A673 (cell line): ENCODE measurements at regions not wholly inside any gene's neighbourhood (a gene's known extent, or its start where the extent isn't known, plus 50 kb on each side); places are given as distances from the start of the nearest gene placed in this dataset.

Experiments
- BruUV-seq: library from RNA; stranded (reverse); fragments of 400-500 nt; replicated peaks from 2 replicates; lab custom pipeline; 2021; lab: Mats Ljungman, UMichigan
- CTCF ChIA-PET: fragments of 300-600 bp; sonication (Branson Sonifier 250); formaldehyde crosslinking; loops from one replicate; lab custom pipeline; 2022; ENCODE audit warnings: antibody characterized with exemption; lab: Charles Lee
- POLR2A ChIA-PET: fragments of 300-600 bp; sonication (Branson Sonifier 250); formaldehyde crosslinking; loops from one replicate; lab custom pipeline; 2022; ENCODE audit warnings: antibody characterized with exemption; ENCODE audit not compliant: low non-redundant PET; lab: Charles Lee
- DNase-seq: peaks from one replicate; pipeline ENCODE4 v3.0.0-alpha.2; 2015; ENCODE audit warnings: low spot score
- H3K27ac ChIP-seq: fragments of 200-600 bp; sonication (generic); 2 replicates; pipeline ENCODE4 v1.5.1; 2016; ENCODE audit warnings: mixed run types, low read depth, mild to moderate bottlenecking, mixed read lengths, antibody characterized with exemption, low read length; ENCODE audit not compliant: poor library complexity, severe bottlenecking
- H3K27me3 ChIP-seq: fragments of 200-600 bp; sonication (generic); replicated peaks from 2 replicates; pipeline ENCODE4 v1.6.1; 2017; ENCODE audit warnings: mixed run types, low read depth, mild to moderate bottlenecking, mixed read lengths, antibody characterized with exemption, low read length; ENCODE audit not compliant: insufficient read depth, poor library complexity
- H3K36me3 ChIP-seq: fragments of 200-600 bp; sonication (generic); 2 replicates; pipeline ENCODE4 v1.6.1; 2016; ENCODE audit warnings: mixed run types, mild to moderate bottlenecking, mixed read lengths, antibody characterized with exemption, low read length; ENCODE audit not compliant: insufficient read depth, poor library complexity, severe bottlenecking
- H3K4me1 ChIP-seq: fragments of 200-600 bp; sonication (generic); 2 replicates; pipeline ENCODE4 v1.6.1; 2017; ENCODE audit warnings: mixed run types, mild to moderate bottlenecking, mixed read lengths, antibody characterized with exemption, low read length; ENCODE audit not compliant: insufficient read depth, poor library complexity, severe bottlenecking
- H3K4me3 ChIP-seq: fragments of 200-600 bp; sonication (generic); 2 replicates; pipeline ENCODE4 v1.5.1; 2016; ENCODE audit warnings: low read depth, mixed run types, mild to moderate bottlenecking, mixed read lengths, low read length; ENCODE audit not compliant: poor library complexity, severe bottlenecking
- H3K9me3 ChIP-seq: fragments of 200-600 bp; sonication (generic); 2 replicates; pipeline ENCODE4 v1.6.1; 2016; ENCODE audit warnings: mixed run types, low read depth, mild to moderate bottlenecking, mixed read lengths, antibody characterized with exemption, low read length; ENCODE audit not compliant: poor library complexity, severe bottlenecking
- CTCF ChIP-seq: fragments of 300-800, 200-600 bp; sonication (generic); conservative IDR thresholded peaks from 2 replicates; pipeline ENCODE4 v1.5.1; 2017; ENCODE audit warnings: low read depth, mild to moderate bottlenecking, antibody characterized with exemption, low read length, moderate library complexity, mixed read lengths
- EZH2 ChIP-seq: fragments of 200-600 bp; sonication (generic); IDR thresholded peaks from 2 replicates; pipeline ENCODE4 v1.6.1; 2017; ENCODE audit warnings: borderline replicate concordance, low read depth, mild to moderate bottlenecking, mixed read lengths, antibody characterized with exemption, low read length; ENCODE audit not compliant: poor library complexity, severe bottlenecking
- intact Hi-C: fragments of 100-400 bp; cut with micrococcal nuclease; formaldehyde crosslinking; loops from one replicate; pipeline ENCODE4 v1.10.0; 2022; ENCODE audit not compliant: unreplicated experiment

DNA sequence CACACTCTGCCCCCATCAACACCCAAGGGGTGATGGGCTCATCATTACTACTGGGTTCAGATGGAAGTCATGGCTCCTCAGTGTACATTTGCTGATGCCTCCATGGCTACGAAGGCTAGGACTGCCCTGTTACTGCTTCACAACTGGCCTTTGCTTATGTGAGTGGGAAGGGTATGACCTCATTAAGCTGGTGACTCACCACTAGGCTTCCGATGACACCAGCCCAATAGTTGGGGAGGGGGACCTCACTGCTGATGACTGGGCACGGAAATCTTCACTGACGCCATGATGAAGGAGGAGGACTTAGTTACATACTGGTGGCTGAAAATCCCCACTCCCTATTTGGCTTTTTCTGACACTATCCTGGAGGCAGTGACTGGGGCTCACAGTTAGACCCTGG, 263.2 kb downstream of the CMPK2 start:
- no peak for DNase-seq
- Histone ChIP-seq H3K36me3 (no peaks in the 10 kb centered on the region), H3K4me1 (peaks cover 19% of the 10 kb centered on the region), H3K27me3 (no peaks in the 10 kb centered on the region), H3K9me3 (peaks cover 3% of the 10 kb centered on the region), H3K4me3 (no peak overlapping the region), H3K27ac (no peak overlapping the region)
- POLR2A ChIA-PET: no interaction called here
- TF ChIP-seq CTCF (no peak), EZH2 (no peak)
- intact Hi-C loops: no loop called here
- no TSS peak for BruUV-seq
- CTCF ChIA-PET: no interaction called here

DNA sequence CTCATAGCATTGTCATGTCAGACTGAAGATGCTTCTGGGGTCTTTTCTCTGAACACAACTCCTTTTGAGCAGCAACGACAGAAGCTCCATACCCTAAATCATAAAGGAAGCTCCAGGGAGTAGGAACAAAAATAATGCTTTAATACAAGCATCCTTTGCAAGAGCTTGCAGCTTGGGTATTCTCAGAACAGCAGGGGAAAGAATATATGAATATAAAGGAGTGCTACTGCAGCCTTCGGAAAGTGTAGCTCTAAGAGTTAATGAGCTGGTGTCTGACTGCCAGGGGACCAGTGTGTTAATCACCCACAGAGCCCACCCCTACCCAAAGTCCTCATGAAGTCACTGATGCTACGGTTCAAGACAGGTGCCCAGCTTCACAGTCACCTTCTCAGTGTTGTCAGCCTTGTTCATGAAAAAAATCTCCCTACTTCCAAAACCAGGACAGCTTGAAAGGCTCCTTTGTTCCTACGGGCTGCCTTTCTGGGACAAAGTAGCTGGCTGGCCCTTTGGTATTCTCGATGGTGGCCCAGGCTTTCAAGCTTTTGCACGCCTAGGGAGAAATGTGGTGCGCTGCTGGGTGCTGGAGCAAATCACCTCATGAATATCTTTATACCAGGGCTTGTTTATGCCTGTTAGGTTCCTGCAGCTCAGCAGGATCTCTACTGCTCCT, 259.7 kb downstream of the CMPK2 start:
- POLR2A ChIA-PET: interaction anchor here (0.7 kb wide), 1 partner anchor 15 kb away, joined by 4 read pairs; no protein-coding TSS in a partner anchor
- DNase-seq: peak; percentile 68

DNA sequence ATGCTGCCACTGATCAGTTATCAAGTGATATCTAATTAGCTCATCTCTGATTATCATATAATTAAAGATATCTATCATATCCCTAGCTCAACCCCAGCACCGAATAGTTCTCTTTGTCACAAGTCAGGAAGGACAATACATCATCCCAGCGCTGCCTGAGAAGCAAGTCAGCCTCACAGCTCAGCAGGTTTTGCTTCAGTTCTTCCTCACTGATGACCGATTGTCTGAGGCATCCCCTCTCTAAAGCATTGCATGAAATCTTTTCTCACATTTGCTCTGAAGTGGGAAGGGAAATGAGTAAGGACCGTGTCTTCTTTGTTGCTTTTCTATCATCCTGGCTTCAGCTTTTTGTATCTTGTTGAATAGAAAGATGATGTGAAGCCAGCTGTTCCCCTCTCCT, 247.9 kb downstream of the CMPK2 start:
- ChIA-PET POLR2A (no interaction called here), CTCF (no interaction called here)
- intact Hi-C loops: no loop called here
- Histone ChIP-seq H3K4me1 (no peaks in the 10 kb centered on the region), H3K4me3 (no peak overlapping the region), H3K36me3 (no peaks in the 10 kb centered on the region), H3K27ac (no peak overlapping the region), H3K9me3 (no peaks in the 10 kb centered on the region), H3K27me3 (no peaks in the 10 kb centered on the region)
- TF ChIP-seq CTCF: no peak
- no peak for TF ChIP-seq EZH2
- no TSS peak for BruUV-seq
- DNase-seq: no peak

More for the DNA sequence above, 259.7 kb downstream of the CMPK2 start:
- no peaks in the 10 kb centered on the region for H3K36me3 ChIP-seq
- peak overlapping the region; percentile 68 for H3K27ac ChIP-seq
- H3K4me1 ChIP-seq: peaks cover 19% of the 10 kb centered on the region
- BruUV-seq: no TSS peak
- peaks cover 3% of the 10 kb centered on the region for H3K9me3 ChIP-seq
- intact Hi-C loops: no loop called here
- H3K4me3 ChIP-seq: peak overlapping the region; percentile 9
- no peak for TF ChIP-seq CTCF
- TF ChIP-seq EZH2: no peak
- H3K27me3 ChIP-seq: no peaks in the 10 kb centered on the region
- CTCF ChIA-PET: no interaction called here
